HEK293 (cell line): ENCODE measurements at regions not wholly inside any gene's neighbourhood (a gene's known extent, or its start where the extent isn't known, plus 50 kb on each side); places are given as distances from the start of the nearest gene placed in this dataset.

Experiments used
- CTCF ChIA-PET: fragments of 350-600 bp; formaldehyde crosslinking; extraction: SDS; loops from one replicate; lab custom pipeline; 2021; ENCODE audit warnings: antibody characterized with exemption; lab: Yijun Ruan, JAX
- POLR2A ChIA-PET: fragments of 300-600 bp; formaldehyde crosslinking; extraction: SDS; loops from one replicate; lab custom pipeline; 2020; ENCODE audit warnings: antibody characterized with exemption, inconsistent platforms; lab: Yijun Ruan, JAX
- H3K27ac ChIP-seq: fragments of 200-500 bp; sonication (Bioruptor generic); 2 replicates; pipeline ENCODE4 v1.5.1; 2014; ENCODE audit warnings: low read depth, low read length, control low read depth, inconsistent platforms; ENCODE audit errors: extremely low read depth
- H3K36me3 ChIP-seq, 2 experiments: fragments of 200-500 bp in 1 of 2; sonication (Bioruptor generic) in 1 of 2; 1 replicate in 1 of 2; 2 replicates in 1 of 2; pipeline ENCODE4 v1.5.1; 2014 to 2017; ENCODE audit warnings: inconsistent platforms in 2 of 2, low read length in 2 of 2; ENCODE audit not compliant: control insufficient read depth in 2 of 2, insufficient read depth in 1 of 2
- H3K4me1 ChIP-seq: fragments of 200-500 bp; sonication (Bioruptor generic); 2 replicates; pipeline ENCODE4 v1.5.1; 2014; ENCODE audit warnings: mild to moderate bottlenecking, low read length, inconsistent platforms; ENCODE audit not compliant: control insufficient read depth, insufficient read depth
- H3K4me3 ChIP-seq: 2 replicates; pipeline ENCODE4 v1.5.1; 2011; ENCODE audit warnings: low read depth, mild to moderate bottlenecking, control low read depth, low read length, moderate library complexity
- H3K9me3 ChIP-seq: fragments of 200-500 bp; sonication (Bioruptor generic); 2 replicates; pipeline ENCODE4 v1.5.1; 2014; ENCODE audit warnings: low read depth, low read length, inconsistent platforms; ENCODE audit not compliant: control insufficient read depth, insufficient read depth
- HIC1 ChIP-seq: fragments of 450-650 bp; formaldehyde crosslinking; IDR thresholded peaks from 2 replicates; pipeline ENCODE4 v1.5.1; 2016; ENCODE audit warnings: missing biosample characterization, missing genetic modification characterization
- HOXC10 ChIP-seq: sonication (generic); formaldehyde crosslinking; IDR thresholded peaks from 2 replicates; pipeline ENCODE4 v1.8.1; 2023; ENCODE audit warnings: mild to moderate bottlenecking, missing genetic modification reagents
- KLF10 ChIP-seq: fragments of 450-650 bp; IDR thresholded peaks from 2 replicates; pipeline ENCODE4 v1.5.1; 2018; ENCODE audit warnings: missing biosample characterization, mild to moderate bottlenecking, missing genetic modification characterization
- KLF16 ChIP-seq: fragments of 450-650 bp; formaldehyde crosslinking; IDR thresholded peaks from 2 replicates; pipeline ENCODE4 v1.5.1; 2017; ENCODE audit warnings: missing biosample characterization, missing genetic modification characterization
- PRDM1 ChIP-seq: fragments of 450-650 bp; formaldehyde crosslinking; IDR thresholded peaks from 2 replicates; pipeline ENCODE4; 2016; ENCODE audit warnings: missing biosample characterization, missing genetic modification characterization
- ZBTB48 ChIP-seq: fragments of 450-650 bp; formaldehyde crosslinking; IDR thresholded peaks from 2 replicates; pipeline ENCODE4 v1.5.1; 2016; ENCODE audit warnings: missing biosample characterization, missing genetic modification characterization
- ZFP3 ChIP-seq: fragments of 450-650 bp; formaldehyde crosslinking; IDR thresholded peaks from 2 replicates; pipeline ENCODE4 v1.5.1; 2016; ENCODE audit warnings: low read depth, missing biosample characterization, missing genetic modification characterization
- ZFP41 ChIP-seq: fragments of 450-650 bp; formaldehyde crosslinking; IDR thresholded peaks from 2 replicates; pipeline ENCODE4 v1.5.1; 2016; ENCODE audit warnings: missing biosample characterization, missing genetic modification characterization, borderline replicate concordance
- ZNF112 ChIP-seq: fragments of 450-650 bp; formaldehyde crosslinking; IDR thresholded peaks from 2 replicates; pipeline ENCODE4 v1.5.0; 2017; ENCODE audit warnings: missing biosample characterization, missing genetic modification characterization
- ZNF138 ChIP-seq: fragments of 450-650 bp; formaldehyde crosslinking; IDR thresholded peaks from 2 replicates; pipeline ENCODE4 v1.5.1; 2016; ENCODE audit warnings: missing biosample characterization, missing genetic modification characterization, borderline replicate concordance
- ZNF211 ChIP-seq: fragments of 450-650 bp; formaldehyde crosslinking; IDR thresholded peaks from 2 replicates; pipeline ENCODE4 v1.5.1; 2016; ENCODE audit warnings: low read depth, missing biosample characterization, missing genetic modification characterization
- ZNF510 ChIP-seq: fragments of 450-650 bp; formaldehyde crosslinking; IDR thresholded peaks from 2 replicates; pipeline ENCODE4 v1.5.1; 2018; ENCODE audit warnings: mild to moderate bottlenecking, missing genetic modification characterization, missing biosample characterization; ENCODE audit not compliant: insufficient replicate concordance
- ZNF544 ChIP-seq: fragments of 450-650 bp; formaldehyde crosslinking; IDR thresholded peaks from 2 replicates; pipeline ENCODE4 v1.5.0; 2017; ENCODE audit warnings: missing biosample characterization, missing genetic modification characterization
- ZNF580 ChIP-seq: fragments of 450-650 bp; formaldehyde crosslinking; IDR thresholded peaks from 2 replicates; pipeline ENCODE4 v1.5.1; 2016; ENCODE audit warnings: missing biosample characterization, missing genetic modification characterization
- ZNF660 ChIP-seq: fragments of 450-650 bp; IDR thresholded peaks from 2 replicates; pipeline ENCODE4 v1.5.1; 2018; ENCODE audit warnings: missing biosample characterization, mild to moderate bottlenecking, missing genetic modification characterization
- ZNF701 ChIP-seq: fragments of 450-650 bp; formaldehyde crosslinking; IDR thresholded peaks from 2 replicates; pipeline ENCODE4 v1.5.1; 2016; ENCODE audit warnings: missing biosample characterization, missing genetic modification characterization
- ZNF707 ChIP-seq: fragments of 450-650 bp; formaldehyde crosslinking; IDR thresholded peaks from 2 replicates; pipeline ENCODE4 v1.5.1; 2016; ENCODE audit warnings: missing biosample characterization, missing genetic modification characterization
- ZNF777 ChIP-seq: fragments of 450-650 bp; formaldehyde crosslinking; IDR thresholded peaks from 2 replicates; pipeline ENCODE4 v1.5.1; 2017; ENCODE audit warnings: missing biosample characterization, missing genetic modification characterization, borderline replicate concordance
- ZNF791 ChIP-seq: fragments of 450-650 bp; formaldehyde crosslinking; IDR thresholded peaks from 2 replicates; pipeline ENCODE4 v1.5.1; 2016; ENCODE audit warnings: missing biosample characterization, missing genetic modification characterization
- TF ChIP-seq, protein P1 (sequence below): fragments of 450-650 bp; formaldehyde crosslinking; optimal IDR thresholded peaks from 2 replicates; pipeline ENCODE3; 2016; ENCODE audit warnings: missing biosample characterization, mild to moderate bottlenecking, missing genetic modification characterization

DNA sequence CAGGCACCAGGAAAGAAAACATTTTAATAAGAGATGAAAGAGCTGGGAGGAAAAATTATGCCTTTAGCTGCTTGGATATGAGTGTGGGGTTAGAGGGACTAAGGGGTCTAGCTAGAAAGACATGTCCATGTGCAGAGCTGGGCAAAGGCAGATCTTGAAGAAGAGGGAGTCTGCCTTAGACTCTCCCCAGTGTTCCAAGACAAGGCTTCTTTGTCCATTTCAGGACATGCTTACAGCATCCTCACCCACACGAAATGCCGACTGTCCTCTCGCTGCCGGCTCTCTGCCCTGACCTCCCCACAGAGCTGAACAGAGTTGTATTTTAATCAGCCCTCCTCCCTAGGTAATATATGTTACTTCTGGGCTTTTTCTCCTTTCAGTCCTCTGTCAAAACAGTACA is 100.7 kb upstream of the ATP1B1 start (continued):
- TF ChIP-seq, protein P1, sequence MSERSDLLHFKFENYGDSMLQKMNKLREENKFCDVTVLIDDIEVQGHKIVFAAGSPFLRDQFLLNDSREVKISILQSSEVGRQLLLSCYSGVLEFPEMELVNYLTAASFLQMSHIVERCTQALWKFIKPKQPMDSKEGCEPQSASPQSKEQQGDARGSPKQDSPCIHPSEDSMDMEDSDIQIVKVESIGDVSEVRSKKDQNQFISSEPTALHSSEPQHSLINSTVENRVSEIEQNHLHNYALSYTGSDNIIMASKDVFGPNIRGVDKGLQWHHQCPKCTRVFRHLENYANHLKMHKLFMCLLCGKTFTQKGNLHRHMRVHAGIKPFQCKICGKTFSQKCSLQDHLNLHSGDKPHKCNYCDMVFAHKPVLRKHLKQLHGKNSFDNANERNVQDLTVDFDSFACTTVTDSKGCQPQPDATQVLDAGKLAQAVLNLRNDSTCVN = no peak

GRCh38 chr1:169009666-169010065 is 96.8 kb upstream of the ATP1B1 start:
- POLR2A ChIA-PET = interaction anchor here (0.6 kb wide), 1 partner anchor 186 kb away, joined by 3 read pairs; no protein-coding TSS in a partner anchor
- Histone ChIP-seq H3K27ac (no peak overlapping the region), H3K4me1 (no peaks in the 10 kb centered on the region), H3K36me3 (no peaks in the 10 kb centered on the region), H3K4me3 (no peak overlapping the region), H3K9me3 (no peaks in the 10 kb centered on the region)
- TF ChIP-seq ZNF112 (no peak), ZNF660 (no peak), HOXC10 (CRISPR knock-in tag) (no peak), PRDM1 (tag by site-specific recombination) (no peak)
- CTCF ChIA-PET = no interaction called here

DNA sequence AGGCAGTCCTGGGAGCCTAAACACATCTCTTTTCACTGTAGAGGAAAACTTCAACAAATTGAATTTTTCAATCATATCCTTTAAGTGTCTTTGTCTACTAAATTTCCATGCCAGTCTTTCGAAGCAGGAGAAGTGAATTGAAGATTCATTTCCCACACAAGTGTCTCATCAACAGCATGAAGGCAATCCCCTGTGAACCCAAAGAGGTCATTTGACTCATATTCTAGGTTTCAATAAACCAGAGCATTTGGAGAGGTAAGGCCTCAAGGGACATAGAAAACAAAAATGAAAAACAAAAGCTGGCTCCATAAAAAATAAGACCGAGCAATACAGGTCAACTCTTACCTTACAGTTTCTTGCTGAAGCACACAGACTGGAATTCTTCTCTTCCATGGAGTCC is 94.1 kb upstream of the ATP1B1 start:
- no peak overlapping the region for H3K27ac ChIP-seq
- ChIA-PET POLR2A (no interaction called here), CTCF (interaction anchor here (0.7 kb wide), 1 partner anchor 482 kb away, joined by 4 read pairs; no protein-coding TSS in a partner anchor)
- TF ChIP-seq KLF10 (tag by site-specific recombination) (no peak), ZFP3 (tag by site-specific recombination) (no peak), ZNF701 (tag by site-specific recombination) (no peak), ZNF211 (tag by site-specific recombination) (no peak)
- H3K4me1 ChIP-seq = no peaks in the 10 kb centered on the region
- H3K9me3 ChIP-seq = no peaks in the 10 kb centered on the region
- H3K36me3 ChIP-seq = no peaks in the 10 kb centered on the region
- no peak overlapping the region for H3K4me3 ChIP-seq

- POLR2A ChIA-PET = no interaction called here
- H3K27ac ChIP-seq = no peak overlapping the region
- H3K36me3 ChIP-seq = no peaks in the 10 kb centered on the region
- TF ChIP-seq ZNF777 = no peak
- no peak for TF ChIP-seq ZFP41 (tag by site-specific recombination)
- TF ChIP-seq HIC1 = no peak
- no peak for TF ChIP-seq ZNF510 (tag by site-specific recombination)
- no peak for TF ChIP-seq ZNF544 (tag by site-specific recombination)
- no peak for TF ChIP-seq ZNF580
- TF ChIP-seq ZBTB48 (tag by site-specific recombination) = no peak
- TF ChIP-seq ZNF701 (tag by site-specific recombination) = no peak
- no peak for TF ChIP-seq ZNF138 (tag by site-specific recombination)
- no peak for TF ChIP-seq ZNF707
- TF ChIP-seq KLF16 (tag by site-specific recombination) = no peak
- TF ChIP-seq ZNF791 = no peak
- H3K4me3 ChIP-seq = no peak overlapping the region
- H3K9me3 ChIP-seq = no peaks in the 10 kb centered on the region
- CTCF ChIA-PET = no interaction called here
- H3K4me1 ChIP-seq = no peaks in the 10 kb centered on the region
Measured at GRCh38 chr1:169013821-169014220, 92.7 kb upstream of the ATP1B1 start.
